Sigmoid colon (tissue), 6 donors: ENCODE measurements at regions not wholly inside any gene's neighbourhood (a gene's known extent, or its start where the extent isn't known, plus 50 kb on each side); places are given as distances from the start of the nearest gene placed in this dataset.
"Not testable (repeated sequence)": the region's sequence is repeated elsewhere in the genome, so short reads cannot be mapped to it uniquely, and the experiment has no call there.

Experiments used
- DNase-seq: peaks from one replicate; pipeline ENCODE4 v3.0.0-alpha.2; 2019
- H3K27ac ChIP-seq, 4 donors: fragments of 200-600 bp; sonication (generic); one replicate each; pipeline ENCODE4 v1.5.1; 2016 to 2019; ENCODE audit warnings: mild to moderate bottlenecking in 1 of 4
- H3K27me3 ChIP-seq, 3 donors: fragments of 200-600 bp; sonication (generic); one replicate each; pipeline ENCODE4 v1.5.1; 2019; ENCODE audit warnings: mild to moderate bottlenecking in 1 of 3
- H3K36me3 ChIP-seq, 4 donors: fragments of 200-600 bp; sonication (generic); one replicate each; pipeline ENCODE4 v1.5.1; 2016 to 2019
- H3K4me1 ChIP-seq, 4 donors: fragments of 200-600 bp; sonication (generic); one replicate each; pipeline ENCODE4 v1.5.1; 2017 to 2019
- H3K4me3 ChIP-seq, 4 donors: fragments of 200-600 bp; sonication (generic); one replicate each; pipeline ENCODE4 v1.5.1; 2017 to 2019; ENCODE audit warnings: mild to moderate bottlenecking in 2 of 4, moderate library complexity in 1 of 4
- H3K9me3 ChIP-seq, 4 donors: fragments of 200-600 bp in 3 of 4; sonication (generic) in 3 of 4; one replicate each; pipeline versions ENCODE4 v1.5.1 to v1.6.1; 2013 to 2019
- CTCF ChIP-seq, 4 experiments: fragments of 450-650 bp in 3 of 4; fragments of 200-600 bp in 1 of 4; IDR thresholded peaks; one replicate each; pipeline ENCODE4 v1.5.1; 2016 to 2019; ENCODE audit warnings: antibody characterized with exemption in 4 of 4, mild to moderate bottlenecking in 3 of 4, moderate library complexity in 2 of 4
- EP300 ChIP-seq, 4 donors: sonication (generic); formaldehyde crosslinking; IDR thresholded peaks; one replicate each; pipeline ENCODE4 v1.6.1; 2017; ENCODE audit warnings: antibody characterized with exemption in 4 of 4
- POLR2A ChIP-seq, 2 donors: fragments of 450-650 bp; IDR thresholded peaks; one replicate each; pipeline ENCODE4 v1.6.1; 2016; ENCODE audit warnings: antibody characterized with exemption in 2 of 2, mild to moderate bottlenecking in 2 of 2, moderate library complexity in 2 of 2
- POLR2AphosphoS5 ChIP-seq, 4 donors: sonication (generic); formaldehyde crosslinking; IDR thresholded peaks; one replicate each; pipeline ENCODE4 v1.6.1; 2017; ENCODE audit warnings: antibody characterized with exemption in 4 of 4
- WGBS, 2 donors: extraction: QIAGEN DNeasy Blood & Tissue Kit; methylation state at CpG; one replicate each; pipeline ENCODE4 v1.1.7; 2013; 5-methylcytosine and 5-hydroxymethylcytosine counted together
- intact Hi-C: fragments of 100-400 bp; cut with DNase I; formaldehyde crosslinking; loops from one replicate; pipeline ENCODE4 v1.15.1; 2023
- donor health status: healthy with polysubstance abuse.
- donor health status: healthy.

GRCh38 chr3:112709911-112710310 lies 69.0 kb upstream of the CCDC80 start:
- no peak for DNase-seq
- H3K9me3 ChIP-seq, result no peaks in the 10 kb centered on the region
- intact Hi-C loops, result no loop called here

DNA sequence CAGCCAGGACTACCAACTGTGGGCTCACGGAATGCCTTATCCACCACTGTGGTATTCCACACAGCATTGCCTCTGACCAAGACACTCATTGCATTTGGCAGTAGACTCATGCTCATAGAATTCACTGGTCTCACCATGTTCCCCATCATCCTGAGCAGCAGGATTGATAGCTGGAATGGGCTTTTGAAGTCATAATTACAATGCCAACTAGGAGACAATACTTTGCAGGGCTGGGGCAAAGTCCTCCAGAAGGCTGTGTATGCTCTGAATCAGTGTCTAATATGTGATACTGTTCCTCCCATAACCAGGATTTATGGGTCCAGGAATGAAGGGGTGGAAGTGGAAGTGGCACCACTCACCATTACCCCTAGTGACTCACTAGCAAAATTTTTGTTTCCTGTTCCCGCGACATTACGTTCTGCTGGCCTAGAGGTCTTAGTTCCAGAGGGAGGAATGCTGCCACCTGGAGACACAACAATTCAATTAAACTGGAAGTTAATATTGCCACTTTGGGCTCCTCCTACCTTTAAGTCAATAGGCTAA lies 58.6 kb upstream of the CCDC80 start:
- no peak overlapping the region for H3K4me3 ChIP-seq
- WGBS, 2 donors, result 77 to 84% methylated on average over 4 of the region's 4 CpGs
- H3K27ac ChIP-seq, result no peak overlapping the region
- no peaks in the 10 kb centered on the region for H3K36me3 ChIP-seq
- DNase-seq, result no peak
- peaks cover 0 to 12% (median 10%) of the 10 kb centered on the region in 4 donors for H3K4me1 ChIP-seq
- intact Hi-C loops, result no loop called here
- TF ChIP-seq POLR2A (IDR thresholded peaks at IDR 0.05) (no peak), POLR2AphosphoS5 (IDR thresholded peaks at IDR 0.05) (no peak), CTCF (IDR thresholded peaks at IDR 0.05) (no peak), EP300 (IDR thresholded peaks at IDR 0.05) (no peak)
- H3K9me3 ChIP-seq, result no peaks in the 10 kb centered on the region
- no peaks in the 10 kb centered on the region for H3K27me3 ChIP-seq

More at GRCh38 chr3:112709911-112710310, 69.0 kb upstream of the CCDC80 start:
- Histone ChIP-seq H3K36me3 (no peaks in the 10 kb centered on the region), H3K27ac (no peak overlapping the region), H3K27me3 (no peaks in the 10 kb centered on the region), H3K4me3 (no peak overlapping the region), H3K4me1 (no peaks in the 10 kb centered on the region)
- TF ChIP-seq CTCF (IDR thresholded peaks at IDR 0.05) (no peak), POLR2A (IDR thresholded peaks at IDR 0.05) (no peak), EP300 (IDR thresholded peaks at IDR 0.05) (no peak), POLR2AphosphoS5 (IDR thresholded peaks at IDR 0.05) (no peak)

DNA sequence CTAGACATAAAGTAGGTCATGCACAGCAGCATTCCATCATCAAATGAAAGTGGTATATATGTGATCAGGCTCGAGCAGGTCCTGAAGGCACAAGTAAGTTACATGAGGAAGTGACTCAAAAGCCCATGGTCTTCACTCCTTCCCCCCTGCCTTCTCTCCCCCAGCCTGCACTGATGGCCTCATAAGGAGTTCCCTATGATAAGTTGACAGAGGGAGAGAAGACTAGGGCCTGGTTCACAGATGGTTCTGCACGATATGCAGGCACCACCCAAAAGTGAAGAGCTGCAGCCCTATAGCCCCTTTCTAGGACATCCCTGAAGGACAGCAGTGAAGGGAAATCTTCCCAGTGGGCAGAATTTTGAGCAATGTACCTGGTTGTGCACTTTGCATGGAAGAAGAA lies 57.5 kb upstream of the CCDC80 start:
- H3K4me3 ChIP-seq, H3K9me3 ChIP-seq, H3K36me3 ChIP-seq, intact Hi-C loops, H3K27me3 ChIP-seq, H3K27ac ChIP-seq, DNase-seq: not testable (repeated sequence)
- peaks cover 0 to 13% (median 10%) of the 10 kb centered on the region in 4 donors for H3K4me1 ChIP-seq
- 68 to 75% methylated on average over 2 of the region's 2 CpGs for WGBS, 2 donors

- H3K27ac ChIP-seq, H3K36me3 ChIP-seq, intact Hi-C loops, H3K4me3 ChIP-seq, H3K9me3 ChIP-seq, DNase-seq, H3K27me3 ChIP-seq: not testable (repeated sequence)
- H3K4me1 ChIP-seq, result peaks cover 0 to 13% (median 10%) of the 10 kb centered on the region in 4 donors
- 82 to 93% methylated on average over 3 of the region's 3 CpGs for WGBS, 2 donors
These were observed 55.3 kb upstream of the CCDC80 start for GRCh38 chr3:112696244-112696643.

GRCh38 chr3:112695377-112696108 lies 54.6 kb upstream of the CCDC80 start:
- peaks cover 0 to 13% (median 10%) of the 10 kb centered on the region in 4 donors for H3K4me1 ChIP-seq
- H3K9me3 ChIP-seq, intact Hi-C loops, H3K36me3 ChIP-seq, H3K4me3 ChIP-seq, H3K27me3 ChIP-seq, DNase-seq: not testable (repeated sequence)
- H3K27ac ChIP-seq, result peak overlapping the region; percentile 22 to 66 (median 50)
- 73 to 76% methylated on average over 3 of the region's 3 CpGs for WGBS, 2 donors

GRCh38 chr3:112694906-112695305 lies 54.0 kb upstream of the CCDC80 start:
- H3K27ac ChIP-seq, result peak overlapping the region; percentile 22 to 66 (median 50)
- WGBS, 2 donors, result 93 to 98% methylated on average over 2 of the region's 2 CpGs
- intact Hi-C loops, result not testable (repeated sequence)

DNA sequence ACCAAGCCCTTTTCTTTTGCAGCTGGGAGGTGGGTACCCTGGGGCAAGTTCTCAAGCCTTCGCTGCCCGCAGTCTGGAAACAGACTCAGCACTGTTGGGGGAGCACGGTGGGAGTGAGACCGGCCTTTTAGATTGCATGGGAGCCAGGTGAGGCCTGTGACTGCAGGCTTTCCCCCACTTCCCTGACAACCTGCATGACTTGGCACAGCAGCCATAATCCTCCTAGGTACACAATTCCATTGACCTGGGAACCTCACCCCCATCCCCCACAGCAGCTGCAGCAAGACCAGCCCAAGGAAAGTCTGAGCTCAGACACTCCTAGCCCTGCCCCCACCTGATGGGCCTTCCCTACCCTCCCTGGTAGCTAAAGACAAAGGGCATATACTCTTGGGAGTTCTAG lies 52.2 kb upstream of the CCDC80 start:
- TF ChIP-seq POLR2AphosphoS5 (IDR thresholded peaks at IDR 0.05) (no peak), EP300 (IDR thresholded peaks at IDR 0.05) (no peak), CTCF (IDR thresholded peaks at IDR 0.05) (no peak), POLR2A (IDR thresholded peaks at IDR 0.05) (no peak)
- 96 to 99% methylated on average over 4 of the region's 4 CpGs for WGBS, 2 donors
- Histone ChIP-seq H3K9me3 (no peaks in the 10 kb centered on the region), H3K4me3 (no peak overlapping the region), H3K4me1 (peaks cover 0 to 33% (median 22%) of the 10 kb centered on the region in 4 donors), H3K27ac (no peak overlapping the region), H3K36me3 (no peaks in the 10 kb centered on the region), H3K27me3 (no peaks in the 10 kb centered on the region)
- intact Hi-C loops, result no loop called here
- DNase-seq, result no peak

More at GRCh38 chr3:112694906-112695305, 54.0 kb upstream of the CCDC80 start:
- peaks cover 0 to 16% (median 10%) of the 10 kb centered on the region in 4 donors for H3K4me1 ChIP-seq
- not testable (repeated sequence) for H3K9me3 ChIP-seq, DNase-seq, H3K27me3 ChIP-seq, H3K4me3 ChIP-seq, H3K36me3 ChIP-seq
